MM.1S (cell line): ENCODE measurements at regions not wholly inside any gene's neighbourhood (a gene's known extent, or its start where the extent isn't known, plus 50 kb on each side); places are given as distances from the start of the nearest gene placed in this dataset.

ENCODE experiments used
- EZH2 ChIP-seq: fragments of 300-600 bp; sonication (generic); optimal IDR thresholded peaks from 2 replicates; pipeline ENCODE3; 2017; ENCODE audit warnings: low read depth, mild to moderate bottlenecking, antibody characterized with exemption, low read length, mixed read lengths
- TF ChIP-seq, protein P1 (sequence below): fragments of 300-600 bp; sonication (generic); IDR thresholded peaks from 2 replicates; pipeline ENCODE4 v1.5.1; 2016; ENCODE audit warnings: antibody characterized with exemption, low read length, mixed read lengths

DNA sequence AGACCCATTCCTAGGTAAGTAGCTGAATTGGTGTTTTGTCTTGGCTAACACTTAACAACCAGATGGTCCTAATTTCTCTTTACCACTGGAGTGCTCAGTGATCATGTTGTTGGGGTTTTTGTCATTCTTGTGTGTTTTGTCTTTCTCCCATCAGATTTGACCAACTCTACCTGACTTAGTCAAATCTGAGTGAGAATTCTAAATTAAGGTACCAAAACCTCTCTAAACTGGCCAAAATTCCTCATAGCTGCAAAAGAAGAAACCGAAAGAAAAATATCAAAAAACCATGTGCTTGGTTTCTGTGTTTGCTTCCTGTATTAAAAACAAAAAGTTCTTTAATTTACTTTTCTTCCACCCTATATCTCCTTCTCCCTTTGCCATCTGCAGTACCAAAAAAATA, 350.7 kb upstream of the SPHKAP start:
- TF ChIP-seq, protein P1, sequence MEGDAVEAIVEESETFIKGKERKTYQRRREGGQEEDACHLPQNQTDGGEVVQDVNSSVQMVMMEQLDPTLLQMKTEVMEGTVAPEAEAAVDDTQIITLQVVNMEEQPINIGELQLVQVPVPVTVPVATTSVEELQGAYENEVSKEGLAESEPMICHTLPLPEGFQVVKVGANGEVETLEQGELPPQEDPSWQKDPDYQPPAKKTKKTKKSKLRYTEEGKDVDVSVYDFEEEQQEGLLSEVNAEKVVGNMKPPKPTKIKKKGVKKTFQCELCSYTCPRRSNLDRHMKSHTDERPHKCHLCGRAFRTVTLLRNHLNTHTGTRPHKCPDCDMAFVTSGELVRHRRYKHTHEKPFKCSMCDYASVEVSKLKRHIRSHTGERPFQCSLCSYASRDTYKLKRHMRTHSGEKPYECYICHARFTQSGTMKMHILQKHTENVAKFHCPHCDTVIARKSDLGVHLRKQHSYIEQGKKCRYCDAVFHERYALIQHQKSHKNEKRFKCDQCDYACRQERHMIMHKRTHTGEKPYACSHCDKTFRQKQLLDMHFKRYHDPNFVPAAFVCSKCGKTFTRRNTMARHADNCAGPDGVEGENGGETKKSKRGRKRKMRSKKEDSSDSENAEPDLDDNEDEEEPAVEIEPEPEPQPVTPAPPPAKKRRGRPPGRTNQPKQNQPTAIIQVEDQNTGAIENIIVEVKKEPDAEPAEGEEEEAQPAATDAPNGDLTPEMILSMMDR, result no peak
- no peak for TF ChIP-seq EZH2
